HepG2 (cell line): ENCODE measurements at regions not wholly inside any gene's neighbourhood (a gene's known extent, or its start where the extent isn't known, plus 50 kb on each side); places are given as distances from the start of the nearest gene placed in this dataset.

Source experiments
- ATAC-seq: fragments of 200-7000 bp; cut with Tn5 transposase; 3 replicates; pipeline ENCODE4 v1.9.1; 2020; ENCODE audit warnings: mild to moderate bottlenecking, moderate library complexity
- BruUV-seq: library from RNA; stranded (reverse); fragments of 400-500 nt; replicated peaks from 2 replicates; lab custom pipeline; 2021; lab: Mats Ljungman, UMichigan
- CTCF ChIA-PET: fragments of 300-600 bp; formaldehyde crosslinking; extraction: SDS; loops from one replicate; lab custom pipeline; 2021; ENCODE audit warnings: low total read pairs, inconsistent platforms, low intra/inter-chr PET ratio; lab: Yijun Ruan, JAX
- POLR2A ChIA-PET: fragments of 350-600 bp; sonication (Branson Sonifier 250); formaldehyde crosslinking; loops from one replicate; lab custom pipeline; 2020; ENCODE audit warnings: antibody characterized with exemption, inconsistent platforms; lab: Yijun Ruan, JAX
- DNase-seq: peaks from one replicate; pipeline ENCODE4 v3.0.0-alpha.2; 2015; ENCODE audit warnings: low spot score
- FAIRE-seq: peaks from 3 replicates; lab custom pipeline; 2011; peaks lifted over from hg19 to GRCh38; lab: Jason Lieb, UNC
- H2AFZ ChIP-seq: one replicate; pipeline ENCODE4 v1.6.1; 2011; ENCODE audit warnings: low read length, inconsistent platforms
- H3K27ac ChIP-seq: fragments of 300-600 bp; 3 replicates; pipeline ENCODE4 v1.8.0; 2011; ENCODE audit warnings: mixed run types, mild to moderate bottlenecking, mixed read lengths, low read length, inconsistent platforms; ENCODE audit not compliant: insufficient read depth; ENCODE audit errors: extremely low read length
- H3K27me3 ChIP-seq, 2 experiments: fragments of 200-600 bp in 1 of 2; 2 replicates in 1 of 2; 3 replicates in 1 of 2; pipeline versions ENCODE4 v1.6.0 to v1.8.0; 2011; ENCODE audit warnings: low read length in 2 of 2, mild to moderate bottlenecking in 2 of 2, moderate library complexity in 2 of 2, inconsistent platforms in 1 of 2; ENCODE audit not compliant: insufficient read depth in 2 of 2, control insufficient read depth in 1 of 2
- H3K36me3 ChIP-seq, 2 experiments: fragments of 200-600 bp in 1 of 2; replicated peaks in 1 of 2; 2 replicates in 1 of 2; 3 replicates in 1 of 2; pipeline versions ENCODE4 v1.5.1 to v1.8.0; 2011; ENCODE audit warnings: low read length in 2 of 2, inconsistent platforms in 1 of 2; ENCODE audit not compliant: insufficient read depth in 2 of 2, control insufficient read depth in 1 of 2
- H3K4me1 ChIP-seq: 2 replicates; pipeline ENCODE4 v1.5.1; 2012; ENCODE audit warnings: low read length, inconsistent platforms; ENCODE audit not compliant: insufficient read depth
- H3K4me2 ChIP-seq: 2 replicates; pipeline ENCODE4 v1.6.0; 2011; ENCODE audit warnings: low read depth, low read length, inconsistent platforms
- H3K4me3 ChIP-seq, 3 experiments: fragments of 200-600 bp in 1 of 3; sonication (generic), shearing (Covaris generic) in 1 of 3; replicated peaks in 1 of 3; 2 replicates each; pipeline ENCODE4 v1.5.1; 2011 to 2016; ENCODE audit warnings: low read length in 3 of 3, inconsistent platforms in 2 of 3, low read depth in 2 of 3, mild to moderate bottlenecking in 2 of 3, control low read depth in 1 of 3, mixed read lengths in 1 of 3; ENCODE audit not compliant: insufficient read depth in 1 of 3
- H3K79me2 ChIP-seq: one replicate; pipeline ENCODE4 v1.6.1; 2011; ENCODE audit warnings: low read length, inconsistent platforms; ENCODE audit not compliant: insufficient read depth
- H3K9ac ChIP-seq: 2 replicates; pipeline ENCODE4 v1.6.0; 2011; ENCODE audit warnings: mild to moderate bottlenecking, low read depth, low read length, inconsistent platforms; ENCODE audit not compliant: insufficient read depth
- H3K9me3 ChIP-seq: 2 replicates; pipeline ENCODE4 v1.5.1; 2012; ENCODE audit warnings: mild to moderate bottlenecking, low read length
- H4K20me1 ChIP-seq: 2 replicates; pipeline ENCODE4 v1.6.0; 2011; ENCODE audit warnings: inconsistent platforms, mild to moderate bottlenecking, low read length, moderate library complexity; ENCODE audit not compliant: insufficient read depth
- ARID3A ChIP-seq: IDR thresholded peaks from 2 replicates; pipeline ENCODE4 v1.6.1; 2012; ENCODE audit warnings: low read depth, low read length, improper control_type of control experiment
- ATF7 ChIP-seq, 2 experiments: fragments of 450-650 bp in 1 of 2; sonication (generic) in 1 of 2; formaldehyde crosslinking in 1 of 2; IDR thresholded peaks; 2 replicates each; pipeline versions ENCODE4 v1.4.0 to v1.6.1; 2016 to 2020; ENCODE audit warnings: antibody characterized with exemption in 1 of 2, mild to moderate bottlenecking in 1 of 2, missing genetic modification reagents in 1 of 2
- CEBPZ ChIP-seq: IDR thresholded peaks from 2 replicates; pipeline ENCODE4 v1.6.1; 2012; ENCODE audit warnings: low read length, improper control_type of control experiment
- CREB1 ChIP-seq, 2 experiments: fragments of 450-650 bp in 1 of 2; IDR thresholded peaks; 2 replicates each; pipeline ENCODE4 v1.6.1; 2016 to 2017; ENCODE audit warnings: control low read depth in 1 of 2, mild to moderate bottlenecking in 1 of 2, missing compliant biosample characterization in 1 of 2, missing genetic modification characterization in 1 of 2
- DRAP1 ChIP-seq: IDR thresholded peaks from 2 replicates; pipeline ENCODE4 v1.6.1; 2016; ENCODE audit warnings: missing genetic modification reagents, missing compliant biosample characterization
- FOSL1 ChIP-seq: sonication (generic); formaldehyde crosslinking; IDR thresholded peaks from 2 replicates; pipeline ENCODE4 v1.9.0; 2021; ENCODE audit warnings: missing genetic modification reagents, borderline replicate concordance
- GFI1 ChIP-seq: sonication (generic); formaldehyde crosslinking; IDR thresholded peaks from 2 replicates; pipeline ENCODE4 v1.5.0; 2020; ENCODE audit warnings: missing genetic modification reagents, mild to moderate bottlenecking, borderline replicate concordance
- HNF1B ChIP-seq: sonication (generic); formaldehyde crosslinking; IDR thresholded peaks from 2 replicates; pipeline ENCODE4 v1.5.1; 2020; ENCODE audit warnings: mild to moderate bottlenecking, moderate library complexity, missing genetic modification reagents
- KAT2B ChIP-seq: fragments of 150-350 bp; IDR thresholded peaks from 2 replicates; pipeline ENCODE4 v1.6.1; 2014; ENCODE audit warnings: low read depth, low read length, borderline replicate concordance
- SP1 ChIP-seq, 2 experiments: fragments of 450-650 bp in 1 of 2; sonication (generic) in 1 of 2; formaldehyde crosslinking in 1 of 2; IDR thresholded peaks; 2 replicates each; pipeline versions ENCODE4 v1.4.0 to v1.6.1; 2016 to 2020; ENCODE audit warnings: missing genetic modification reagents in 1 of 2
- TGIF2 ChIP-seq: IDR thresholded peaks from 2 replicates; pipeline ENCODE4 v1.6.1; 2016; ENCODE audit warnings: control low read depth, missing compliant biosample characterization
- ZNF282 ChIP-seq: fragments of 450-650 bp; IDR thresholded peaks from 2 replicates; pipeline ENCODE4 v1.6.1; 2018; ENCODE audit not compliant: partially characterized antibody
- ZNF549 ChIP-seq: sonication (generic); formaldehyde crosslinking; IDR thresholded peaks from 2 replicates; pipeline ENCODE4 v1.5.0; 2020; ENCODE audit warnings: missing genetic modification reagents
- ZNF672 ChIP-seq: sonication (generic); formaldehyde crosslinking; IDR thresholded peaks from 2 replicates; pipeline ENCODE4 v1.8.1; 2022; ENCODE audit warnings: missing genetic modification reagents
- ZSCAN22 ChIP-seq: sonication (generic); formaldehyde crosslinking; IDR thresholded peaks from 2 replicates; pipeline ENCODE4 v1.4.0; 2020; ENCODE audit warnings: mild to moderate bottlenecking, missing genetic modification reagents
- WGBS: methylation state at CpG from one replicate; pipeline ENCODE4 v1.1.6; 2017; ENCODE audit warnings: low lambda C conversion rate; 5-methylcytosine and 5-hydroxymethylcytosine counted together
- in situ Hi-C: cut with HindIII; loops from 2 replicates; pipeline ENCODE4 v1.10.0; 2017; ENCODE audit warnings: low pct_unique_long_range_greater_than_20kb; ENCODE audit not compliant: extremely low pct_ligation_motif_present
- intact Hi-C: fragments of 100-400 bp; cut with micrococcal nuclease; formaldehyde crosslinking; loops from one replicate; pipeline ENCODE4 v1.10.0; 2022; ENCODE audit not compliant: unreplicated experiment
- TF ChIP-seq, protein P1 (sequence below): sonication (generic); formaldehyde crosslinking; IDR thresholded peaks from 2 replicates; pipeline ENCODE4 v1.4.0; 2020; ENCODE audit warnings: mild to moderate bottlenecking, missing genetic modification reagents

- BruUV-seq = no TSS peak
- Histone ChIP-seq H3K9ac (no peak overlapping the region), H3K9me3 (no peaks in the 10 kb centered on the region), H3K79me2 (no peaks in the 10 kb centered on the region), H3K36me3 (no peaks in the 10 kb centered on the region), H3K27me3 (no peaks in the 10 kb centered on the region), H4K20me1 (no peaks in the 10 kb centered on the region), H3K4me1 (no peaks in the 10 kb centered on the region), H3K4me3 (no peak overlapping the region), H2AFZ (no peak overlapping the region), H3K27ac (no peak overlapping the region), H3K4me2 (no peak overlapping the region)
- ChIA-PET CTCF (no interaction called here), POLR2A (no interaction called here)
- intact Hi-C loops = no loop called here
- DNase-seq = no peak
- in situ Hi-C loops = no loop called here
- no peak for ATAC-seq
- 55% methylated on average over 1 of the region's 1 CpG for WGBS
- FAIRE-seq = no peak
- TF ChIP-seq FOSL1 (CRISPR knock-in tag) = no peak
- no peak for TF ChIP-seq DRAP1 (CRISPR knock-in tag)
- TF ChIP-seq ATF7 (IDR thresholded peaks at IDR 0.05) = no peak
- TF ChIP-seq ATF7 (CRISPR knock-in tag; IDR thresholded peaks at IDR 0.05) = no peak
- no peak for TF ChIP-seq ZNF672 (CRISPR knock-in tag)
- no peak for TF ChIP-seq CREB1 (IDR thresholded peaks at IDR 0.05)
- TF ChIP-seq CREB1 (CRISPR knock-in tag; IDR thresholded peaks at IDR 0.05) = no peak
- no peak for TF ChIP-seq ARID3A
- TF ChIP-seq ZNF549 = no peak
- TF ChIP-seq, protein P1, sequence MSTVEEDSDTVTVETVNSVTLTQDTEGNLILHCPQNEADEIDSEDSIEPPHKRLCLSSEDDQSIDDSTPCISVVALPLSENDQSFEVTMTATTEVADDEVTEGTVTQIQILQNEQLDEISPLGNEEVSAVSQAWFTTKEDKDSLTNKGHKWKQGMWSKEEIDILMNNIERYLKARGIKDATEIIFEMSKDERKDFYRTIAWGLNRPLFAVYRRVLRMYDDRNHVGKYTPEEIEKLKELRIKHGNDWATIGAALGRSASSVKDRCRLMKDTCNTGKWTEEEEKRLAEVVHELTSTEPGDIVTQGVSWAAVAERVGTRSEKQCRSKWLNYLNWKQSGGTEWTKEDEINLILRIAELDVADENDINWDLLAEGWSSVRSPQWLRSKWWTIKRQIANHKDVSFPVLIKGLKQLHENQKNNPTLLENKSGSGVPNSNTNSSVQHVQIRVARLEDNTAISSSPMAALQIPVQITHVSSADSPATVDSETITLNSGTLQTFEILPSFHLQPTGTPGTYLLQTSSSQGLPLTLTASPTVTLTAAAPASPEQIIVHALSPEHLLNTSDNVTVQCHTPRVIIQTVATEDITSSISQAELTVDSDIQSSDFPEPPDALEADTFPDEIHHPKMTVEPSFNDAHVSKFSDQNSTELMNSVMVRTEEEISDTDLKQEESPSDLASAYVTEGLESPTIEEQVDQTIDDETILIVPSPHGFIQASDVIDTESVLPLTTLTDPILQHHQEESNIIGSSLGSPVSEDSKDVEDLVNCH (CRISPR knock-in tag) = no peak
- TF ChIP-seq HNF1B = no peak
- TF ChIP-seq CEBPZ = no peak
- TF ChIP-seq TGIF2 (CRISPR knock-in tag) = no peak
- TF ChIP-seq ZSCAN22 = no peak
- no peak for TF ChIP-seq KAT2B
- TF ChIP-seq ZNF282 = no peak
- TF ChIP-seq SP1 (IDR thresholded peaks at IDR 0.05) = no peak
- no peak for TF ChIP-seq SP1 (CRISPR knock-in tag; IDR thresholded peaks at IDR 0.05)
- no peak for TF ChIP-seq GFI1 (CRISPR knock-in tag)
Measured at GRCh38 chr4:129738175-129738574, 642.2 kb downstream of the C4orf33 start.
